Thoracic aorta (tissue), 2 donors: ENCODE measurements at regions not wholly inside any gene's neighbourhood (a gene's known extent, or its start where the extent isn't known, plus 50 kb on each side); places are given as distances from the start of the nearest gene placed in this dataset.

ENCODE experiments used
- ATAC-seq: fragments of 150-250 bp; one replicate; pipeline ENCODE4 v1.8.0; 2017; ENCODE audit warnings: low read depth; ENCODE audit not compliant: insufficient number of reproducible peaks, low FRiP score
- DNase-seq: peaks from one replicate; pipeline ENCODE4 v3.0.0-alpha.2; 2020; ENCODE audit warnings: low spot score
- H3K27ac ChIP-seq, 2 donors: fragments of 200-600 bp; sonication (generic); 1 replicate in 1 of 2; 2 replicates in 1 of 2; pipeline ENCODE4 v1.5.1; 2016; ENCODE audit warnings: mild to moderate bottlenecking in 2 of 2, moderate library complexity in 2 of 2
- H3K27me3 ChIP-seq: fragments of 200-600 bp; sonication (generic); replicated peaks from 2 replicates; pipeline ENCODE4 v1.6.0; 2016; ENCODE audit warnings: mild to moderate bottlenecking; ENCODE audit not compliant: insufficient read depth
- H3K36me3 ChIP-seq: fragments of 200-600 bp; sonication (generic); one replicate; pipeline ENCODE4 v1.5.1; 2016
- H3K4me1 ChIP-seq, 2 donors: fragments of 200-600 bp; sonication (generic); 1 replicate in 1 of 2; 2 replicates in 1 of 2; pipeline versions ENCODE4 v1.5.1 to v1.6.0; 2016; ENCODE audit warnings: low read depth in 2 of 2, mild to moderate bottlenecking in 1 of 2; ENCODE audit not compliant: control insufficient read depth in 1 of 2
- H3K4me3 ChIP-seq: fragments of 200-600 bp; sonication (generic); 2 replicates; pipeline ENCODE4 v1.5.1; 2016; ENCODE audit warnings: mild to moderate bottlenecking
- H3K9me3 ChIP-seq: fragments of 200-600 bp; sonication (generic); 2 replicates; pipeline ENCODE4 v1.5.1; 2016
- TF ChIP-seq, protein P1 (sequence below): fragments of 200-600 bp; sonication (generic); IDR thresholded peaks from one replicate; pipeline ENCODE4 v1.5.1; 2019; ENCODE audit warnings: antibody characterized with exemption

DNA sequence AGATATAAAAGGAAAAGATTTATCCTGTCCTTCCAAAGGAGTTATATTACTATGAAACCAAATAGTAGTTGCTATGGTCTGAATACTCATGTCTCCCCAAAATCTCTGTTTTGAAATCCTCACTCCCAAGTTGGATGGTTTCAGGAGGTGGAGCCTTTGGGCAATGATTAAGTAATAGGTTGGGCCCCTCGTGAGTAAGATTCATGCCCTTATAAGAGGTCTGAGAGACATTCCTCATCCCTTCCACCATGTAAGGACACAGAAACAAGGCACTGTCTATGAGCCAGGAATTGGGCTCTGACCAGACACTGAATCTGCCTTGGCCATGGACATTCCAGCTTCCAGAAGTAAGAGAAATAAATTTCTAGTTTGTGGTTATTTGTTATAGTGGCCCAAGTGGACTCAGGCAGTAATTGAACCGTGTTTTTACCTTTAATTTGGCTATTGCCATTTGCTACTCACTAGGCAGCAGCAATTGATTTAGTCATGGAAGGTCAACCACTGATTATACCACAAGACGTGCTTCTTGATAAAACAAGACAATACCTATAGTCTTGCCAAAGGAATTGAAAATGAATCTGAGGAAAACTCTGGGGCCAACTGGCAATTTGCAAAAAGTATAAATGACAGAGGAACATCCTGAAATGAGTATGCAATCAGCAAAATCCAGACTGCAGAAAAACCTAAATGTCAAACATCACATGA lies 717.4 kb upstream of the SPRY2 start:
- H3K27ac ChIP-seq = no peak overlapping the region
- ATAC-seq = no peak
- TF ChIP-seq, protein P1, sequence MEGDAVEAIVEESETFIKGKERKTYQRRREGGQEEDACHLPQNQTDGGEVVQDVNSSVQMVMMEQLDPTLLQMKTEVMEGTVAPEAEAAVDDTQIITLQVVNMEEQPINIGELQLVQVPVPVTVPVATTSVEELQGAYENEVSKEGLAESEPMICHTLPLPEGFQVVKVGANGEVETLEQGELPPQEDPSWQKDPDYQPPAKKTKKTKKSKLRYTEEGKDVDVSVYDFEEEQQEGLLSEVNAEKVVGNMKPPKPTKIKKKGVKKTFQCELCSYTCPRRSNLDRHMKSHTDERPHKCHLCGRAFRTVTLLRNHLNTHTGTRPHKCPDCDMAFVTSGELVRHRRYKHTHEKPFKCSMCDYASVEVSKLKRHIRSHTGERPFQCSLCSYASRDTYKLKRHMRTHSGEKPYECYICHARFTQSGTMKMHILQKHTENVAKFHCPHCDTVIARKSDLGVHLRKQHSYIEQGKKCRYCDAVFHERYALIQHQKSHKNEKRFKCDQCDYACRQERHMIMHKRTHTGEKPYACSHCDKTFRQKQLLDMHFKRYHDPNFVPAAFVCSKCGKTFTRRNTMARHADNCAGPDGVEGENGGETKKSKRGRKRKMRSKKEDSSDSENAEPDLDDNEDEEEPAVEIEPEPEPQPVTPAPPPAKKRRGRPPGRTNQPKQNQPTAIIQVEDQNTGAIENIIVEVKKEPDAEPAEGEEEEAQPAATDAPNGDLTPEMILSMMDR = no peak

DNA sequence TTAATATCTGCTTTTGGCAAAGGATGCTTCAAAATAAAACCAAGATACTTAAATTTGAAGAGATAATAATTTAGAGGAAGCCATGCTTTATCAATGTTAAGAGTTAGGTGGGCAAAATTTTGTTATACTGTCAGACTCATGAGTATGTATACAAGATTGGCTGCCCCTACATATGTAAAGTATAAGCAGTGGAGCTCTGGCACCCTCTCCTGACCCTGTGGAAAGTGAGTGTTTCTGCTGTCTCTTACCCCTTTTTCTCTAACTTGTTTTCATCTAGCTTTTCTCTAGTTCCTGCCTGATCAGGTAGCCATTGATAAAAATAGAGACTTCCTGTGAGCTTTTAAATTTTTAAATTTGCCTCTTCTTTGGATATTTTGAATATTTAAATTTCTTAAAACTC lies 710.9 kb upstream of the SPRY2 start:
- ATAC-seq (no peak), DNase-seq (no peak)
- TF ChIP-seq, protein P1 = no peak
- H3K27ac ChIP-seq = no peak overlapping the region
- H3K36me3 ChIP-seq = no peaks in the 10 kb centered on the region
- H3K4me1 ChIP-seq = no peaks in the 10 kb centered on the region
- H3K4me3 ChIP-seq = no peak overlapping the region
- H3K9me3 ChIP-seq = no peaks in the 10 kb centered on the region
- no peaks in the 10 kb centered on the region for H3K27me3 ChIP-seq

More for the DNA sequence above, 717.4 kb upstream of the SPRY2 start:
- no peaks in the 10 kb centered on the region for H3K36me3 ChIP-seq
- no peaks in the 10 kb centered on the region for H3K9me3 ChIP-seq
- H3K4me3 ChIP-seq = no peak overlapping the region
- no peaks in the 10 kb centered on the region for H3K27me3 ChIP-seq
- no peak for DNase-seq
- H3K4me1 ChIP-seq = no peaks in the 10 kb centered on the region

DNA sequence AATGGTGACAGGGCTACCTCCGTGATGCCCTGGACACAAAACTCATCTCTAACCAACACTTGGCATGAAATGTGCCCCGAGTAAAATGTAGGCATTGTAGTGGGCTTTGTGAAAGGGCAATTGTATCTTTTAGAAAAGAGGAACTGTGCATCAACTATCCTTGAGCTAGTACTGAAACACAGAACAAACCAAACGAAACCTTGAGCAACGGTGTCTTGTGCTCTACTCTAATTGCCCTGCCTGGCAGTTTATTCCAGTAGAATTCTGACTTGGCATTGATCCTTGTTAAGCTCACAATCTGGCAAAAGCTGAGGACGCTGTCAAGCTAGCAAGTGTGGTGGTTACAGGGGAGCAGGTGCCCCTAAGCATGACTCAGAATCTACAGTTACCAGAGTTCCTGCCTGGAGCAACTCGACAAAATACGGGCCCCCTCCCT lies 707.1 kb upstream of the SPRY2 start:
- no peak overlapping the region for H3K4me3 ChIP-seq
- no peaks in the 10 kb centered on the region for H3K36me3 ChIP-seq

DNA sequence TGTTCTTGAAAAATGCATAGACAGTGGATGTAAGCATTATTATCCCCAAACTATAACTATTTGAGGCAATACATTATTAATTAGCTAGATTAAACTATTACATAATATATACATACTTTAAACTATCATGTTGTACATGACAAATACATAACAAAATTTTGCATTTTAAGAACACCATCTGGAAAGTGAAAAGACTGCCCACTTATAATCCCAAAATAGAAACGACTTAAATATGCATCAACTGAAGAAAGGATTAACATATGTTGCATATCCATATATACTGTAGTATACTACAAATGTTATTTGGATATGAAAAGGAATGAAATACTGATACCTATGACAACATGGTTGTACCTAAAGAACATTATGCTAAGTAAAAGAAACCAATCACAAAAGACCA lies 700.8 kb upstream of the SPRY2 start:
- Histone ChIP-seq H3K4me1 (no peaks in the 10 kb centered on the region), H3K4me3 (no peak overlapping the region), H3K9me3 (no peaks in the 10 kb centered on the region), H3K27ac (no peak overlapping the region), H3K27me3 (no peaks in the 10 kb centered on the region), H3K36me3 (no peaks in the 10 kb centered on the region)
- no peak for ATAC-seq
- DNase-seq = no peak
- TF ChIP-seq, protein P1 = no peak

More for the DNA sequence above, 707.1 kb upstream of the SPRY2 start:
- TF ChIP-seq, protein P1 = no peak
- Histone ChIP-seq H3K9me3 (no peaks in the 10 kb centered on the region), H3K4me1 (no peaks in the 10 kb centered on the region), H3K27ac (no peak overlapping the region), H3K27me3 (no peaks in the 10 kb centered on the region)
- ATAC-seq (no peak), DNase-seq (no peak)

DNA sequence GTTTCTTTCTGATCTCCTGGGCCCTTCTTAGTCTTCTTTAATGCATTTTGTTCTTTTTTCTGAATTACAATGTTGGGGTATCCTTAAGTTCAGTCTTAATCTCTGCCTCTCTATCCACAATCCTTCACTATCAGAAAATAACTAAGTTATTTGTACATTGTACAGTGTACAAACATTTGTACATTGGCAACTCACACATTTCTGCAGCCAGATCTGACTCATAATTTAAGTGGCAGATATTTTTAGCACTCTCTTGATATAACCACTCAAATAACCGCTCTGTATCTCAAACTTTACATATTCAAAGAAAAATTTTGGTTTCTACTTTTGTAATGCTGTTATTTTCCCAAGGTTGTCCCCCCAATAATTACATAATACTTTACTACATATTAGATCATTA lies 691.1 kb upstream of the SPRY2 start:
- H3K9me3 ChIP-seq = no peaks in the 10 kb centered on the region
- ATAC-seq = no peak

More for the DNA sequence above, 691.1 kb upstream of the SPRY2 start:
- Histone ChIP-seq H3K27ac (no peak overlapping the region), H3K4me1 (no peaks in the 10 kb centered on the region), H3K27me3 (no peaks in the 10 kb centered on the region), H3K36me3 (no peaks in the 10 kb centered on the region), H3K4me3 (no peak overlapping the region)
- no peak for DNase-seq
- TF ChIP-seq, protein P1 = no peak
